ENCODE measurements at regions not wholly inside any gene's neighbourhood (a gene's known extent, or its start where the extent isn't known, plus 50 kb on each side); places are given as distances from the start of the nearest gene placed in this dataset.

GRCh38 chr7:68511281-68511680 is 1087.0 kb upstream of the AUTS2 start:
- Histone ChIP-seq H3K4me3 (no peak overlapping the region), H3K27ac (no peak overlapping the region), H3K36me3 (no peaks in the 10 kb centered on the region), H3K4me1 (no peaks in the 10 kb centered on the region), H3K27me3 (peaks cover 0 to 5% (median 0%) of the 10 kb centered on the region in 9 donors), H3K9me3 (peaks cover 0 to 16% (median 0%) of the 10 kb centered on the region in 12 donors)
- DNase-seq (no peak), ATAC-seq (no peak)
- TF ChIP-seq CTCF (IDR thresholded peaks at IDR 0.05) (no peak), POLR2A (IDR thresholded peaks at IDR 0.05) (no peak)
- 44 to 76% (median 51%) methylated on average over 4 to 10 of the region's 10 CpGs for WGBS, 4 donors
- intact Hi-C loops (cut with DNase I) = no loop called here

GRCh38 chr7:68512466-68512865 is 1085.8 kb upstream of the AUTS2 start:
- no peak overlapping the region for H3K27ac ChIP-seq

GRCh38 chr7:68518060-68518459 is 1080.2 kb upstream of the AUTS2 start:
- 93 to 94% (median 93%) methylated on average over 4 of the region's 4 CpGs for WGBS, 4 donors
- Histone ChIP-seq H3K4me3 (no peak overlapping the region), H3K9me3 (no peaks in the 10 kb centered on the region), H3K27me3 (no peaks in the 10 kb centered on the region), H3K36me3 (no peaks in the 10 kb centered on the region), H3K27ac (no peak overlapping the region), H3K4me1 (no peaks in the 10 kb centered on the region)
- no peak for ATAC-seq
- intact Hi-C loops (cut with DNase I) = no loop called here
- DNase-seq = no peak
- no peak for TF ChIP-seq CTCF (IDR thresholded peaks at IDR 0.05)
- TF ChIP-seq POLR2A (IDR thresholded peaks at IDR 0.05) = no peak

More at GRCh38 chr7:68512466-68512865, 1085.8 kb upstream of the AUTS2 start:
- ATAC-seq (no peak), DNase-seq (no peak)
- Histone ChIP-seq H3K9me3 (peaks cover 0 to 16% (median 0%) of the 10 kb centered on the region in 12 donors), H3K4me3 (no peak overlapping the region), H3K4me1 (no peaks in the 10 kb centered on the region), H3K27me3 (peaks cover 0 to 5% (median 0%) of the 10 kb centered on the region in 9 donors), H3K36me3 (no peaks in the 10 kb centered on the region)
- TF ChIP-seq CTCF (IDR thresholded peaks at IDR 0.05) (no peak), POLR2A (IDR thresholded peaks at IDR 0.05) (no peak)
- 81 to 92% (median 84%) methylated on average over 5 of the region's 5 CpGs for WGBS, 4 donors
- intact Hi-C loops (cut with DNase I) = no loop called here

GRCh38 chr7:68524126-68524525 is 1074.1 kb upstream of the AUTS2 start:
- no peak overlapping the region for H3K4me3 ChIP-seq
- H3K36me3 ChIP-seq = no peaks in the 10 kb centered on the region
- H3K27me3 ChIP-seq = no peaks in the 10 kb centered on the region
- ATAC-seq = no peak
- no peak for TF ChIP-seq POLR2A (IDR thresholded peaks at IDR 0.05)
- no peak for TF ChIP-seq CTCF (IDR thresholded peaks at IDR 0.05)
- intact Hi-C loops (cut with DNase I) = no loop called here
- H3K27ac ChIP-seq = no peak overlapping the region
- H3K4me1 ChIP-seq = no peaks in the 10 kb centered on the region
- H3K9me3 ChIP-seq = peaks cover 0 to 7% (median 0%) of the 10 kb centered on the region in 12 donors
- no peak for DNase-seq
- 56 to 83% (median 74%) methylated on average over 3 of the region's 3 CpGs for WGBS, 4 donors
